Raji (cell line): ENCODE measurements at regions not wholly inside any gene's neighbourhood (a gene's known extent, or its start where the extent isn't known, plus 50 kb on each side); places are given as distances from the start of the nearest gene placed in this dataset.

Experiments used
- POLR2A ChIP-seq: IDR thresholded peaks from 2 replicates; pipeline ENCODE4 v1.6.1; 2011; ENCODE audit warnings: low read depth, low read length, control low read depth; ENCODE audit not compliant: insufficient read depth

GRCh38 chr2:133766164-133766832, 198.0 kb upstream of the NCKAP5 start:
- TF ChIP-seq POLR2A = no peak

GRCh38 chr2:133768256-133768655, 200.0 kb upstream of the NCKAP5 start:
- no peak for TF ChIP-seq POLR2A

- TF ChIP-seq POLR2A = no peak
Observed at GRCh38 chr2:133768658-133769435, 200.6 kb upstream of the NCKAP5 start.

GRCh38 chr2:133773854-133774653, 205.8 kb upstream of the NCKAP5 start:
- no peak for TF ChIP-seq POLR2A

GRCh38 chr2:133774654-133775015, 206.4 kb upstream of the NCKAP5 start:
- TF ChIP-seq POLR2A = no peak

GRCh38 chr2:133776936-133777573, 208.8 kb upstream of the NCKAP5 start:
- no peak for TF ChIP-seq POLR2A

GRCh38 chr2:133777574-133777960, 209.3 kb upstream of the NCKAP5 start:
- no peak for TF ChIP-seq POLR2A

GRCh38 chr2:133780099-133780996, 212.1 kb upstream of the NCKAP5 start:
- no peak for TF ChIP-seq POLR2A

- no peak for TF ChIP-seq POLR2A
Observed at GRCh38 chr2:133780997-133781513, 212.8 kb upstream of the NCKAP5 start.

GRCh38 chr2:133787207-133787606, 218.9 kb upstream of the NCKAP5 start:
- TF ChIP-seq POLR2A = no peak

- TF ChIP-seq POLR2A = no peak
Observed at GRCh38 chr2:133787651-133788050, 219.4 kb upstream of the NCKAP5 start.

GRCh38 chr2:133788386-133788785, 220.1 kb upstream of the NCKAP5 start:
- TF ChIP-seq POLR2A = no peak

- no peak for TF ChIP-seq POLR2A
Observed at GRCh38 chr2:133789743-133790142, 221.5 kb upstream of the NCKAP5 start.

- TF ChIP-seq POLR2A = no peak
Observed at GRCh38 chr2:133790711-133791110, 222.4 kb upstream of the NCKAP5 start.
